KMS-11 (cell line): ENCODE measurements at regions not wholly inside any gene's neighbourhood (a gene's known extent, or its start where the extent isn't known, plus 50 kb on each side); places are given as distances from the start of the nearest gene placed in this dataset.

Experiments used
- H2AFZ ChIP-seq: fragments of 200-600 bp; sonication (generic); 2 replicates; pipeline ENCODE4 v1.6.1; 2016; ENCODE audit warnings: antibody characterized with exemption, mixed run types, low read depth
- H3K27ac ChIP-seq: fragments of 200-600 bp; sonication (generic); 2 replicates; pipeline ENCODE4 v1.6.1; 2016; ENCODE audit warnings: mild to moderate bottlenecking, mixed run types
- H3K27me3 ChIP-seq: fragments of 200-600 bp; sonication (generic); 2 replicates; pipeline ENCODE4 v1.6.1; 2017; ENCODE audit warnings: mild to moderate bottlenecking, low read depth, mixed run types, moderate library complexity; ENCODE audit not compliant: insufficient read depth
- H3K36me3 ChIP-seq: fragments of 200-600 bp; sonication (generic); 2 replicates; pipeline ENCODE4 v1.6.1; 2017; ENCODE audit warnings: mild to moderate bottlenecking, mixed run types; ENCODE audit not compliant: insufficient read depth
- H3K4me1 ChIP-seq: fragments of 200-600 bp; sonication (generic); 2 replicates; pipeline ENCODE4 v1.6.1; 2016; ENCODE audit warnings: mild to moderate bottlenecking, low read depth, mixed run types; ENCODE audit not compliant: poor library complexity, severe bottlenecking
- H3K4me2 ChIP-seq: fragments of 200-600 bp; sonication (generic); 2 replicates; pipeline ENCODE4 v1.7.0; 2016; ENCODE audit warnings: mild to moderate bottlenecking, mixed run types
- H3K4me3 ChIP-seq: fragments of 200-600 bp; sonication (generic); IDR thresholded peaks from 2 replicates; pipeline ENCODE4 v1.6.1; 2017; ENCODE audit warnings: low read depth, low read length, mixed read lengths; ENCODE audit not compliant: insufficient read depth
- H3K79me2 ChIP-seq: fragments of 200-600 bp; sonication (generic); 2 replicates; pipeline ENCODE4 v1.6.1; 2016; ENCODE audit warnings: low read depth, mixed run types; ENCODE audit not compliant: insufficient read depth
- H3K9ac ChIP-seq: fragments of 200-600 bp; sonication (generic); 2 replicates; pipeline ENCODE4 v1.6.1; 2016; ENCODE audit warnings: mild to moderate bottlenecking, mixed run types
- H4K20me1 ChIP-seq: fragments of 200-600 bp; sonication (generic); 2 replicates; pipeline ENCODE4 v1.6.1; 2016; ENCODE audit warnings: mild to moderate bottlenecking, mixed run types; ENCODE audit not compliant: insufficient read depth
- TF ChIP-seq, protein P1 (sequence below): fragments of 200-600 bp; sonication (generic); conservative IDR thresholded peaks from 2 replicates; pipeline ENCODE4 v1.6.1; 2017; ENCODE audit warnings: low read depth, mild to moderate bottlenecking, antibody characterized with exemption, low read length, moderate library complexity, mixed read lengths

DNA sequence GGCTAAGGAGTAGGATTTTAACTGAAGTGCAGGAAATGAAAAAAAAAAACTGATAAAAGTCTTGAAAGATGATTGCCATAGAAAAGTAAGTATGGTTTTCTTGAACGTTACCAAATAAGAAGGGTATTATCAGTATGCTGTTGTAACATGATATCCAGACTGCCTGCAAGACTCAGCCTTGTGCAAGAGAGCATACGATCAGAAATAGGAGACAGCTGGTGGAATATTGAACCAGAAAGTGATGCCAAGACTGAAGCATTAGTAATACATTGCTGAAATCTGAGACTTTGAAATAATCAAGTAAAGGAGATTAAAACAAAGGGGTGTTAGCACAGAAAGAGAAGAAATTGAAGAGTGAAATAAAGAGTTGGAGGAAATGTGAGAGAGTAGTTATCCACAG lies 452.7 kb upstream of the CNTN5 start:
- Histone ChIP-seq H2AFZ (no peak overlapping the region), H3K4me1 (no peaks in the 10 kb centered on the region), H3K9ac (no peak overlapping the region), H4K20me1 (no peaks in the 10 kb centered on the region), H3K27me3 (no peaks in the 10 kb centered on the region), H3K79me2 (no peaks in the 10 kb centered on the region), H3K4me3 (no peak overlapping the region), H3K4me2 (no peak overlapping the region), H3K36me3 (no peaks in the 10 kb centered on the region), H3K27ac (no peak overlapping the region)
- TF ChIP-seq, protein P1, sequence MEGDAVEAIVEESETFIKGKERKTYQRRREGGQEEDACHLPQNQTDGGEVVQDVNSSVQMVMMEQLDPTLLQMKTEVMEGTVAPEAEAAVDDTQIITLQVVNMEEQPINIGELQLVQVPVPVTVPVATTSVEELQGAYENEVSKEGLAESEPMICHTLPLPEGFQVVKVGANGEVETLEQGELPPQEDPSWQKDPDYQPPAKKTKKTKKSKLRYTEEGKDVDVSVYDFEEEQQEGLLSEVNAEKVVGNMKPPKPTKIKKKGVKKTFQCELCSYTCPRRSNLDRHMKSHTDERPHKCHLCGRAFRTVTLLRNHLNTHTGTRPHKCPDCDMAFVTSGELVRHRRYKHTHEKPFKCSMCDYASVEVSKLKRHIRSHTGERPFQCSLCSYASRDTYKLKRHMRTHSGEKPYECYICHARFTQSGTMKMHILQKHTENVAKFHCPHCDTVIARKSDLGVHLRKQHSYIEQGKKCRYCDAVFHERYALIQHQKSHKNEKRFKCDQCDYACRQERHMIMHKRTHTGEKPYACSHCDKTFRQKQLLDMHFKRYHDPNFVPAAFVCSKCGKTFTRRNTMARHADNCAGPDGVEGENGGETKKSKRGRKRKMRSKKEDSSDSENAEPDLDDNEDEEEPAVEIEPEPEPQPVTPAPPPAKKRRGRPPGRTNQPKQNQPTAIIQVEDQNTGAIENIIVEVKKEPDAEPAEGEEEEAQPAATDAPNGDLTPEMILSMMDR, result no peak

DNA sequence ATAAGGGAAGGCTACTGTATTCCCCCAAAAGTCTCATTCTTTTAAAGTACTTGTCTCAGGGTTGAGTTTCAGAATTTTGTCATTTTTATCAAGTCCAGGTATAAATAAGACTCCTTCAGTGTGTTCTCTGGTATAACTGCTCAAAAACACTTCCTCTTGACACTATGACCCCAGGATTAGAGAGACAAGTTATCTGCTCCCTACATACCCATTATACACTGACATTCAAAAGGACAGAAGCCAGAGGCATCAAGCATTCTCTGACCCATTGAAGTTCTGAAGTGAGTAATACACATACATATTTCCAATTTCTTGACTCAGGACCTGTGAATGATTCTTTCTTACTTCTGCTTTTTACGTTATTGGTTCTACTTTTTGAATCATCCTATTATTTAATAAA lies 447.8 kb upstream of the CNTN5 start:
- Histone ChIP-seq H3K4me2 (no peak overlapping the region), H3K27ac (no peak overlapping the region), H3K27me3 (no peaks in the 10 kb centered on the region), H3K36me3 (no peaks in the 10 kb centered on the region), H3K4me3 (no peak overlapping the region), H3K9ac (no peak overlapping the region), H2AFZ (no peak overlapping the region), H3K4me1 (no peaks in the 10 kb centered on the region), H3K79me2 (no peaks in the 10 kb centered on the region), H4K20me1 (no peaks in the 10 kb centered on the region)
- TF ChIP-seq, protein P1, result no peak

DNA sequence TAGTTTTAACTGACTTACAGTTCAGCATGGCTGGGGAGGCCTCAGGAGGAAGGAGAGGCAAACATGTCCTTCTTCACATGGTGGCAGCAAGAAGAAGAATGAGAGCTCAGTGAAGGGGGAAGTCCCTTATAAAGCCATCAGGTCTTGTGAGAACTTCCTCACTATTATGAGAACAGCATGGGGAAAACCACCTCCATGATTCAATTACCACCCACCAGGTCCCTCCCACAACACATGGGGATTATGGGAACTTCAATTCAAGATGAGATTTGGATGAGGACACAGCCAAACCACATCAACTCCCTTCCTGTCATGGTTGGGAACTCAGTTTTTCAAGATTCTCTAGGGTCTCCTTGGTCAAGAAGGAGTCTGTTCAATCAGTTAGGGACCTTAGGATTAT lies 432.9 kb upstream of the CNTN5 start:
- Histone ChIP-seq H3K79me2 (no peaks in the 10 kb centered on the region), H4K20me1 (no peaks in the 10 kb centered on the region), H3K9ac (no peak overlapping the region), H2AFZ (no peak overlapping the region), H3K36me3 (no peaks in the 10 kb centered on the region), H3K27ac (no peak overlapping the region), H3K4me2 (no peak overlapping the region), H3K4me1 (no peaks in the 10 kb centered on the region), H3K4me3 (no peak overlapping the region), H3K27me3 (no peaks in the 10 kb centered on the region)
- TF ChIP-seq, protein P1, result no peak

DNA sequence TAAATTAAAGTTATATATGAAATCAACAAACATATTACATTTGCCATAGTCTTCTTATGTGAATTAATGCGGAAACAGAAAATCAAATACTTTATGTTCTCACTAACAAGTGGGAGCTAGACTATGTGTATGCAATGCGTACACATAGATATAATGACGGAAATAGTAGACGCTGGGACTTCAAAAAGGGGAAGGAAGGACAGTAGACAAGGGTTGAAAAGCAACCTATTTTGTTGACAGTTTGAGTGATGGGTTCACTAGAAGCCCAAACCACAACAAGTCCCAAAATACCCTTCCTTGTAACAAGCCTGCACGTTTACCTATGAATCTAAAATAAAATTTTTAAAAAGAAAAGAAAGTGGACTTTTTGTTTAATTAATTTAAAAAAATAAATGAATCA lies 430.8 kb upstream of the CNTN5 start:
- H3K4me2 ChIP-seq, result no peak overlapping the region
- no peak overlapping the region for H3K4me3 ChIP-seq
- no peaks in the 10 kb centered on the region for H4K20me1 ChIP-seq
- H2AFZ ChIP-seq, result no peak overlapping the region
- no peak overlapping the region for H3K9ac ChIP-seq
- H3K79me2 ChIP-seq, result no peaks in the 10 kb centered on the region
- H3K4me1 ChIP-seq, result no peaks in the 10 kb centered on the region
- H3K36me3 ChIP-seq, result no peaks in the 10 kb centered on the region
- H3K27ac ChIP-seq, result no peak overlapping the region
- TF ChIP-seq, protein P1, result no peak
- no peaks in the 10 kb centered on the region for H3K27me3 ChIP-seq

DNA sequence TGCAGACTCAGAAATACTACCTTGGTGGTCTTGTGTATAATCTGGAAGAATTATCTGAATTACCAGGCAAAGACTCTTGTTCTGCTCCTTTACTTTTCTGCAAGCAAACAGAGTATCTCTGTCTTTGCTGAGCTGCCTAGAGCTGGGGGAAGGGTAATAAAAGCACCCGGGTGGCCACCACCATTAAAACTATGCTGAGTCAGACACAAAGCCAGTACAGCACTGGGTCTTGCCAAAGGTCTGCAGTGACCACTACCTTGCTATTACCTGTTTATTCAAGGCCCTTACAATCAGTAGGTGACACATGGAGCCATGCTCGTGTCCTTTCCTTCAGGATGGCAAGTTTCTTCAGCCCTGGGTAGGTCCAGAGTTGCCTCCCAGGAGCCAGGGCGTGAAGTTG lies 420.6 kb upstream of the CNTN5 start:
- no peak overlapping the region for H3K9ac ChIP-seq
- H3K27me3 ChIP-seq, result no peaks in the 10 kb centered on the region
- no peaks in the 10 kb centered on the region for H3K79me2 ChIP-seq
- H3K36me3 ChIP-seq, result no peaks in the 10 kb centered on the region
- H3K4me2 ChIP-seq, result no peak overlapping the region
- TF ChIP-seq, protein P1, result no peak
- no peak overlapping the region for H2AFZ ChIP-seq
- H3K4me1 ChIP-seq, result no peaks in the 10 kb centered on the region
- no peak overlapping the region for H3K4me3 ChIP-seq
- no peak overlapping the region for H3K27ac ChIP-seq
- H4K20me1 ChIP-seq, result no peaks in the 10 kb centered on the region
